Astrocyte (in vitro differentiated cells and primary cell): ENCODE measurements at regions not wholly inside any gene's neighbourhood (a gene's known extent, or its start where the extent isn't known, plus 50 kb on each side); places are given as distances from the start of the nearest gene placed in this dataset.

ENCODE experiments used
- EZH2 ChIP-seq: IDR thresholded peaks from 2 replicates; pipeline ENCODE4 v1.6.1; 2012; ENCODE audit warnings: mild to moderate bottlenecking, low read length, inconsistent platforms; ENCODE audit not compliant: insufficient read depth
- TF ChIP-seq, protein P1 (sequence below): IDR thresholded peaks from 2 replicates; pipeline ENCODE4 v1.5.1; 2011; ENCODE audit warnings: low read depth, mild to moderate bottlenecking, inconsistent platforms, low read length, moderate library complexity; ENCODE audit not compliant: insufficient read depth

DNA sequence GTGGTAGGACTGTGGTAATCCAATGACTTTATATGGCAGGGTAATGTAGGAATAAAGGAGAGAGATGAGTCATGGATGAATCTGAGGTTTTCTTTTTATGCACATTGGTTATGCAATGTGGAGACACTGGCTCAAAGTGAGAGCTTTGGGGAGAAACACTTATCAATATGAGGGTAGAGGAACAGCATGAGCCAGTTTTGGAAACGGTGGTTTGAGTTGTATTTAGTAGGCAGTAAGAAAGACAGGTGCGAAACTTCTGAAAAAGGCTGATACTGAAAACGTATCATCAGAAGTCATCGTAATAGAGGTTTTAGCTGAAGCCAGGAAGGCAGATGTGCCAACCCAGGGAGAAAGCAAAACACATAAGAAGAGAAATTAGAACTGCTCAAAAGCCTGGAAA lies 854.8 kb upstream of the SEL1L start:
- TF ChIP-seq, protein P1, sequence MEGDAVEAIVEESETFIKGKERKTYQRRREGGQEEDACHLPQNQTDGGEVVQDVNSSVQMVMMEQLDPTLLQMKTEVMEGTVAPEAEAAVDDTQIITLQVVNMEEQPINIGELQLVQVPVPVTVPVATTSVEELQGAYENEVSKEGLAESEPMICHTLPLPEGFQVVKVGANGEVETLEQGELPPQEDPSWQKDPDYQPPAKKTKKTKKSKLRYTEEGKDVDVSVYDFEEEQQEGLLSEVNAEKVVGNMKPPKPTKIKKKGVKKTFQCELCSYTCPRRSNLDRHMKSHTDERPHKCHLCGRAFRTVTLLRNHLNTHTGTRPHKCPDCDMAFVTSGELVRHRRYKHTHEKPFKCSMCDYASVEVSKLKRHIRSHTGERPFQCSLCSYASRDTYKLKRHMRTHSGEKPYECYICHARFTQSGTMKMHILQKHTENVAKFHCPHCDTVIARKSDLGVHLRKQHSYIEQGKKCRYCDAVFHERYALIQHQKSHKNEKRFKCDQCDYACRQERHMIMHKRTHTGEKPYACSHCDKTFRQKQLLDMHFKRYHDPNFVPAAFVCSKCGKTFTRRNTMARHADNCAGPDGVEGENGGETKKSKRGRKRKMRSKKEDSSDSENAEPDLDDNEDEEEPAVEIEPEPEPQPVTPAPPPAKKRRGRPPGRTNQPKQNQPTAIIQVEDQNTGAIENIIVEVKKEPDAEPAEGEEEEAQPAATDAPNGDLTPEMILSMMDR, result no peak
- TF ChIP-seq EZH2, result no peak
